ENCODE measurements at regions not wholly inside any gene's neighbourhood (a gene's known extent, or its start where the extent isn't known, plus 50 kb on each side); places are given as distances from the start of the nearest gene placed in this dataset.

DNA sequence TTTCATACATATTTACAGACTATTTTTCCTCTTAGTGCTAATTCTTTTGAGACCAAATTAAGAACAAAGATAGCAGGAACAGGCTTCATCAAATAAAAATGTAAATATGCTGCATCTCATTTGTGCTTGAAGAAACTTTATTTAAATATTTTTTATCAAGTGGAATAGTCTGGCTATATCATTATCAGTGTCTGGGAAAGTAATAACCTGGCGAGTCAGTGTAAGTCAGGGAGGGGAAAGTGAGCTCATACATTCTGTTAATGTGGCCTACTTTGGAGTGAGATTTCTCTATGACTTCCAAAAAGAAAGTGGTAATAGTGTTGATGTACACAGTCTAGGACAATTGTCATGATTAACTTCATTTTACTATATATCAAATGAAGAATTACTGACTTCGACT, 1045.1 kb downstream of the ADGRL2 start:
- DNase-seq = no peak

DNA sequence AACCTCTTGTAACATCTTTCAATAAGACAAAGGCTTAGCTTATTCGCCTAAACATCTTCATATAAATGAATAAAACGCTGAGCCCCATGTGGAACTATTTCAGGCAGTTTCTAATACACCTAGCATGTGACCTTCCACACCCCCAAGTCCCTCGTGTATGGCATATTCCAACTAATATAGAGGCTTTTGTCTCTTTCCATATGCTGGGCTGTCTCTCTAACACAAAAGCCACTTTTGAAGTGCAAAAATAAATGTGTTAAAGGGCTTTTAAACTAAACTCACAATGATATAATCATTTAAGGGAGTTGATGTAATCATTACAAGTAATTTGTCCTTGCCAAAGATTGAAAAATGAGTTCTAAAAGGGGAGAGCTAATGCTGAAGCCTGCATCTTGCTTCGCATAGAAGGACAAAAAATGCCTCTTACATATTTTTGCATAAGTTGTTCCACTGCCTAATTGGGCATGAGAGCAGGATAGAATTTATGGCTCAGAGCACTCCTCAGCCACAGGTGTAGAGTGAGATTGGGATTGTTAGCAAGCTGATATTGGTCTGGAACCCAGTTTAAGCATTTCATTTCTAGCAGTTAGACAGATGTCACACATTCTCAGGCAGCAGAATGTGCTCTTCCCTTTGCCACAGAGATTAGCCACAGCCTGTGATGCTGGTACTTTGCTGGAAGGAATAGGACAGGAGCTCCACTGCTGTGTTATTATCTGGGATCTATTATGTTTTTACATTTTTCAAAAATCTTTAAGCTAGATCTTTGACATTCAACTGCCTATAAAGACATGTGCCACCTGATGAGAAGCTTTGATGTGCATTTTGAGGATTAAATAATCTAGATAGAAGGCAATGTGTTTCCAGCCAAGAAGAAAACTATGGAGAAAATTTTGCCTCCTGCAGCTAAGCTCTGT, 1044.4 kb downstream of the ADGRL2 start:
- no peak for DNase-seq

DNA sequence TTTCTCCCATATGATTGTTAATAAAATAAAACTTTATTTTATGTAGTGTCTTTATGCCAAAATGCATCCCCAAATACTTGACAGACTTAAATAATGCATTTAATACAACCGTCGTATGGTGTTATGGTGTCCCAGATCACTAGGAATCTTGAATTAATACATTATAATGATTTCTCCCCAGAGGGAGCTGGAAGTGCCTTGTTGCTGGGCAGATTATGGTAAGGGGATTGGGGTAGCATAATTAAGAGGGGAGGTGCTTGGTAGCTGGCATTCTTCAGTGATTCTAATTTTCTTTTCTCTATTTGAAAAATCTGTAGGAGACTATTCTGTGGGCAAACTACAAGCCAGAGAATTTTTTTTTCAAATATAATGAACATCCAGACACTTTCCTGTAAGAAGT, 1043.7 kb downstream of the ADGRL2 start:
- DNase-seq = no peak

DNA sequence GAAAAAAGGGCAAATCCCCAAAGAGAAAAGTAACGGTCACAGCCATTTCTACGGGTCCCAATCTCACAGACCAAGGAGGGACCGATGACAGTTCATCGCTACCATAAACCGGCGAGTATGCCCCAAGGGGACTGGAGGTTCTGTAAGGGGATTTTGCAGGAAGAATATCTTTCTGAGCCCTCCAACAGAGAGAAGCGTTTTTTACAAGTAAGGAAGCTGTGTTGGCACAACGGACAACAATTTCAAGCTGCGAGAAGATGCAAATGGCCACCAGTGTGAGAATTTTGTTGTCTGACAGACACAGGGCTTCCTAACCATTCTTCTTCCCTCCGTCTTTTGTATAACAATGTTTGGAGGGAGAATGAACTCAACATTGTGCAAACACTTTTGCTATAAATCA, 1043.1 kb downstream of the ADGRL2 start:
- no peak for DNase-seq

DNA sequence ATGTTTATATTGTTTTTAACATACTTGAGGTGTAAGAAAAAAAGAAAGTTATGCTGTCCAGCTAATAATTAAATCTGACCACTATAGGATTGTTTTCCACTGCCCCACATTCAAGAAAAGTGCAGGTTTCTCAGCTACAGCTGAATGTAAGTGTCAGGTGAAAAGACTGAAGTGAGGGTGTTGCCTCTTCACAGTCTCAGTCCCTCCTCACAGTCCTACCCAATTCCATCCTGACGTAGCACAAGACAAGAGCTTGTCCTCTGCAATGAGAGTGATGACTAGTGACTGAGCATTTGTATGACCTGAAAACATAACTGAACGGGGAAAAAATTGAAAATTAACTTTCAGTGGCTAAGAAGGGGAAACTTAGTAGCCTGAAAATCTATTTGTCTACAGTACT, 1039.5 kb downstream of the ADGRL2 start:
- no peak for DNase-seq

GRCh38 chr1:82837766-82838465, 1037.2 kb downstream of the ADGRL2 start:
- DNase-seq = no peak

GRCh38 chr1:82836973-82837680, 1036.4 kb downstream of the ADGRL2 start:
- DNase-seq = no peak

DNA sequence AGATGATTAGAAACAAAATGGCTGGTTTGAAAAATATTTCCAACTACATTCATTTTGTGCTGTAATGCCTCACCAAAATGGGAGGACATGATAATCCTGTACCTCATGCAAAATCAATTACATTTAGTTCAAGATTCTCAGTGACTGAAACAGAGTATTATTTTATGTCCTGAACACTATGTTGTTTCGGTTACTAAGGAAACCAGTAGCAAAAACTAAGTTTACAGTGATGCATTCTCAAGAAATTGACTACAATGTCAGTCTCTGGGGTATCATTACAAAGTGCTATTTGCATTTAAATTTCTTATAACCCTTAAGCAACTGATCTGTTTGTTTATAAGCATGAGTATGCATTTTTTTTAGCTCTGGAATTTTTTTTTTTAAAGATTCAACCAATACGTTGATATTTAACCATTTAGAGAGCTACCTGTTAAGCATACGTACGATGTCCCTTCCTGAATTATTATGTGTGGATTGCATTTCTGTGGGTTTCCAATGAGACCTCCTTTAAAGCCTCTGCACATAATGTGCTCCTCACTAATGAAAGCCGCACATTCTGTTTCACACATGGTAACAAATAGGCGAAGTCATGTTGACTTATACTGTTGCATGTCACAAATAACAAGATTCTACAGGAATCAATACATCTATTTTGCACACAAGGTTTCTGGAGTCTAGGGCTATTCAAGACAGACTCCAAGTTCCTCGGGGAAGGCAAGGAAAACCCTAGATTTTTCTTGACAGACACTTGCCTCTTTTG, 1035.7 kb downstream of the ADGRL2 start:
- DNase-seq = no peak

DNA sequence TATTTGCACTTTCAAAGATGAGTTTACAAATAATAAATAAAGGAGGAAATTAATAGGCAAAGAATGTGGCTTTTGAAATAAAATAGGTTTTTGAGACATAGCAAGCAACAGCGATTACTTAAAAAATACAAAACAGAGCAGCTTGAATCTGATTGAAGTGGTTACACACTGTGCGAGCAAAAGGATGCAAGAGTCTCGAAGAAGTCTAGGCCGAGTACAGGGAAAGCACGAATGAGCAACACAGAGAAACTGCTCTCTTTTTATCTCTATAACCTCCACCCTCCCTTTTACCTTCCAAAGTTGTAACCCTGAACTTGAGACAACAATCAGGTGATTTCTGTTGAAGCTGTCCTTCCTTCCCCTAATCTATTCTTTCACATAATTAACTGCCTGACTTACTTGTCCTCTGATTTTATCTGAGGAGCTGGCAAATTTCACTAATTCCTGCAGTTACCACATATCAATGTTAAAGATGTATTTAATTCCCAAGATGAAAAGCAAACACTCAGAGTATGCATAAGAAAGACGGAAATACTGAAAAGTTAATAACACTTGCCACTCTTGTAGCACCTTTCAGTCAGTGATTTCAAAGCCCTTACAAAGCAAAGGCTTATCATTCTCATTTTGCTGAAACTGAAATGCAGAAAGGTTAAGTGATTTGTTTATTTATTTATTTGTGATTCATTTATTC, 1030.1 kb downstream of the ADGRL2 start:
- DNase-seq = no peak

GRCh38 chr1:82829527-82829926, 1028.8 kb downstream of the ADGRL2 start:
- no peak for DNase-seq

DNA sequence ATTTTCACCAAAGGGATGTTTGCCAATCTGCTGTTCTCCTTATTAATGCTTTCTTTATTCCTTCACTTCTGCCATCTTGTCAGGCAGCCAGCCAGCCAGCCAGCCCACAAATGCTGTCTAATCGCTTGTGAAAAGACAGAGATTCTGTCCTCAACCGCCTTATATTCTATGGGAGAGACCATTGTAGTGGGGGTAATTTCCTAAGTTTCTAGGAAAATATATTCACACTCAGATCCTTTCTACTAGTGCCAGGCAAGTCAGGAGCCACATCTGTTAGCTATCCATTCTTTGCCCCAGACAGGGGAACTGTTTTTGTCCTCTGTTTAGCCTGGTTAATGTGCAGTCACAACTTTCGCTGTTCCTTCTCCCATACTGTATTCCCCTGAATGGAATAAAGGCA, 1023.1 kb downstream of the ADGRL2 start:
- no peak for DNase-seq

DNA sequence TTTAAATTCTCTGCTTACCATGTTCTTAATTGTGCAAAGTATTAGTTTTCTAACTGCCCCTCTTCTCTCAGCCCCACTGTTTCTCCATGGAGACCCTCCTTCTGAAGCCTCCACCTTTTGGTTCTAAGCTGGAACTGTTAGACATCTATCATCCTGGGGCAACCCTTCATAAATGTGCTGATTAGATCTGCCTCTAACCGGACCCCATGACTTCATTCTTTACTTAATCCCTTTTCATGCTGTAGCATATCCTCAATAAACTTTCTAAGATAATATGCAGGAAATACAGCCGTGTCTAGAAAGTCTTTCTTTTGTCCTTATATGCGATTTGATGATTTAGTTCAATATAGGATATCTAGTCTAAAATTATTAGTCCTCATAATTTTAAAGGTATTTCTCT, 1020.1 kb downstream of the ADGRL2 start:
- DNase-seq = no peak

DNA sequence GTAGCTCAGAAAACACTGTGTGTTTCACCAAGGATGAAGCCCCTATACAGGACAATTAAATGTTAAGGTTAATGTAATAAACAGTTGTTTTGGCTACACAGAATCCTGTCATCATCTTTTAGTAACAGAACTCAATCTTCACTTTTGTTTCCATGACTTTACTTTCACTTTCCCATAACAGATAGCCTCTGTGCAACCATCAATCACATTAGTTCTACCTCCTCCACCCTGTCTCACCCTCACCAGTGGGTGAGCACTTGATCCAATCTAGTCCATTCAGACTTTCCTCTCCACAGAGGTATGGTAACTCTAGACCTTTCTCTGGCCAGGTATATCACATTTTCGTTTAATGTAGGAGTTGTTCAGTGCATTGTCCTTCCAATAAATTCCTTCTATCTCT, 1018.5 kb downstream of the ADGRL2 start:
- DNase-seq = no peak

- peak in 2 of 3 experiments; percentile 25 to 72 for DNase-seq
These were observed 1017.9 kb downstream of the ADGRL2 start for GRCh38 chr1:82818586-82818985.

DNA sequence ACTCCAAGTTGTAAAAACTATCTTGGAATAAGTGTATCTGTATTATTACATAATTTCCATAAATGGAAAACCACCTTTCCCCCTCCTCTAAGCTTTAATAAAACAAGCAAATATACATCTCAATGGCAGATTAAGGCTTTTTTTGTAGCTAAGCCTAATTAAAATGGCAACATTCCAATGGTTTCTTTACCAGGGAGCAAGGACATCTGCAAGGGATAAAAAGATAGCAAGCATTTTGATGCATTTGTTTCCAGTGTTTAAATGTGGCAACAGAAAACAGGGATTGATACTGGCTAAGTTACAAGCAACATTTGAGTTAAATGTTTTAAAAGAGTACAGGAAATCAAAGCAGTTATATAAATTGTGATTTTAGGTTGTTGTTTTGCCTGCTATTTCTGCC, 1012.7 kb downstream of the ADGRL2 start:
- DNase-seq = no peak

GRCh38 chr1:82810601-82811000, 1009.9 kb downstream of the ADGRL2 start:
- no peak for DNase-seq

DNA sequence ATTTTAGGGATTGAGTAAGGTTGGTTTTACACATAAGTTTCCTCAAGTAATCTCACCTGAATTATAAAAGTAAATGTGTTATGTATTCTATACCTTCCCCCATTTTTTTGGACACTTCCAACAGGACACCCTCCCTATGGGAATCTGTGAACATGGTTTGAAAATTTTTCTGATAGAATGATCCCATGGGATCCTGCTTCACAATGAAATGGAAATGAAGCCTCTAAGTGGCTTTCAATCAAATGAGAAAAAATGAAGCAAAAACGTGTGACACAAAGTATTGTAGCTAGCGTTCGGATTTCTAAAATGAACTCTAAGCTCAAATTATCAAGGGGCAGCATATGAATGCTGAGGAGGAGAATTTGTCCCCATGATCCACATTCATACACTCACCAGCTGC, 1006.8 kb downstream of the ADGRL2 start:
- DNase-seq = no peak

- DNase-seq = no peak
These were observed 1005.4 kb downstream of the ADGRL2 start for GRCh38 chr1:82806133-82806532.

GRCh38 chr1:82801176-82801575, 1000.4 kb downstream of the ADGRL2 start:
- DNase-seq = no peak

DNA sequence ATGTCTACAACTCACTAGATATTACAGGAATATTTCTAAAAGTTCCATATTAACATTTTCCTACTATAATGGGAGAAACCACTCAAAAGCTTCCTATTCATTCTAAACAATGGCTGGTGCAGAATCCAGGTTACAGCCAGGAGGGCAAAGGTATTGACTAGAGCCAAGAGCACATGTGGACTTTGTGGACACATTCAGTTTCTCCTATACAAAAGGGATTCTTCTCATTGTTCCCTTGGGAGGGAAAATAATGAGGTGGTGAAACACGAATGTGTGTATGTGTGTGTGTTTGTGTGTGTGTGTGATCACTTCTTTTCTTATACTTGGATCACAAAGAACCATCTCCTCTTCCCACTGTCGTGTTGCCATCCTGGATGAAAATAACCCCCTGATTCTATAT, 1000.0 kb downstream of the ADGRL2 start:
- no peak for DNase-seq

GRCh38 chr1:82799261-82799660, 998.5 kb downstream of the ADGRL2 start:
- no peak for DNase-seq

- no peak for DNase-seq
These were observed 994.9 kb downstream of the ADGRL2 start for GRCh38 chr1:82795508-82796149.
